ACHN (cell line): ENCODE measurements at regions not wholly inside any gene's neighbourhood (a gene's known extent, or its start where the extent isn't known, plus 50 kb on each side); places are given as distances from the start of the nearest gene placed in this dataset.

Experiments used
- DNase-seq: peaks from one replicate; pipeline ENCODE4 v3.0.0-alpha.2; 2015
- in situ Hi-C: cut with HindIII; loops from 2 replicates; pipeline ENCODE4 v1.10.0; 2017; ENCODE audit warnings: low sequenced_read_pairs, low pct_ligation_motif_present, low pct_unique_long_range_greater_than_20kb

DNA sequence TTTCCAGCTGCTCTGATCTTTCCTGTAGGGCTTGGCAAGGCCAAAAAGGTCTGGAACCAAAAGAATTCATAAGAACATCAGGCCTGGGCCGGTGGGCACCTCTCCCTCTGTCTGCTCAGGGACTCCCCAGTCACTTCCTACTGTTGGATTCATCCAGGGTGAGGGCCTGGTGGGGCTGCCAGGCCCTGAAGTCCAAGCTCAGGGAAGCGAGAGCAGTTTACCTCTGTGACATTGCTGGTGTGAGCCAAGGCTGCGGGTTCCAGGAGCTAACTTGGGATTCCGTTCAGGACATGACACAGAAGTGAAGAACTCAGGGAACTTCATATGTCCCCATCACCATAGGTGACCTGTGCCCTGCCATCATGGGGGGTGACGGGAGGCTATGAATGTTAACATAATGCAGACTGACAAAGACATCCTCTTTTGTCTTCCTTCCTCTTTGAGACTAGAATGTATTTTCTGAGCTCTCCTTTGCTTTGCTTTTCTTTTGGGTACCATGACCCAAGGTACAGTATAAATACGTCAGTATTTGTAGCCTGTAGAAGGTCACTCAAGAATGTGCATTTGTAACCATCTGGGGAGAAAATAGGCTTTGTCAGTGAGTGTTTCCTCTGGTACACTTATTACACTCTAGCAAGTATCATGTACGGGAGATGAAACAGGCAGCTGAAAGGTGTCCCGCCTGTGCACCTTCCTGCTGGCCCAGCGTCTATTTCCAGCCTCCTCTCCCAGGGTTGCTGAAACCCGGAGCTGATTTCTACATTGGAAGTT is 130.5 kb upstream of the SLC1A4 start:
- in situ Hi-C loops = no loop called here
- peak; percentile 10 for DNase-seq

DNA sequence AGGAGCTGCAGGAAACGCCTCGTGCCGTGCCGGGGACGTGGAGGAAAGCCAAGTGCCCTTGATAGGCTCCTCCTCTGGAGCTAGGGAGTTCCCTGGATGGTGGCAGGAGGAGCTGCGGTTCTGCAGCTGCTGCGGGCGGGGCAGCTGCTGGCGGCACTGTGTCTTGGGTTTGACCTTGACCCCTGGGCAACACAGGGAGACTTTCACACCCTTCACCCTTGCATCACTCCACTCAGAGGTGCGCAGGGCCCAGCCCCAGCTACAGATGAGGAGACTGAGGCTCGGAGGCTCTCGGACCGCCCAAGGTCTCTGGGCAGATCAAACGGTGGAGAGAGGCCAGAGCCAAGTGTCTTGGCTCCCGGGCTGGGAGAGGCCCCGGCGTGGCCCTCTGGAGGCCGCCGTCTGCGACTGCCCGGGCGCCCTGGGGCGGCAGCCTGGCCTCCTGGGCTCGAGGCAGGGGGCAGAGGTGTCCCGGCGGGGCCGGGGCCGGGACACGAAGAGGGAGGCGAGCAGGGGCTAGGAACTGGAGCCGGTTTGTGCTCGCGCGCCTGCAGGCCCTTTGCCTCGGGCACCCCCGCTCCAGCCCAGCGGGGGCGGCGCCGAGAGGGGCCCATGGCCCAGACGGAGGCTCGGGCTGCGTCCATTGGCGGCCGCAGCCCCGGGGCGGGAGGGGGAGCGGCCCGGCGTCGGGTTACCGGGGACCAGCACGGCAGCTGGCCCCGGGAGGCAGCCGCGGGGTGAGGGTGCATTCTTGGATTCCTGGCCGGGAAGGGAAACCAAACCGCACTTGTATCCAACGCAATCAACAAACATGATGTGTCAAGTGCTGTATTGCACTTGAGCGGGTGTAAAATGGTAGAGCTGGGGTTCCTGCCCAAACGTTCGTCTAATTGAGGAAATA is 129.6 kb upstream of the SLC1A4 start:
- in situ Hi-C loops = no loop called here
- DNase-seq = peak; percentile 95

GRCh38 chr2:64860276-64860885 is 128.8 kb upstream of the SLC1A4 start:
- in situ Hi-C loops = no loop called here

GRCh38 chr2:64860936-64861335 is 128.3 kb upstream of the SLC1A4 start:
- in situ Hi-C loops = no loop called here
- no peak for DNase-seq

More at GRCh38 chr2:64860276-64860885, 128.8 kb upstream of the SLC1A4 start:
- DNase-seq = no peak

DNA sequence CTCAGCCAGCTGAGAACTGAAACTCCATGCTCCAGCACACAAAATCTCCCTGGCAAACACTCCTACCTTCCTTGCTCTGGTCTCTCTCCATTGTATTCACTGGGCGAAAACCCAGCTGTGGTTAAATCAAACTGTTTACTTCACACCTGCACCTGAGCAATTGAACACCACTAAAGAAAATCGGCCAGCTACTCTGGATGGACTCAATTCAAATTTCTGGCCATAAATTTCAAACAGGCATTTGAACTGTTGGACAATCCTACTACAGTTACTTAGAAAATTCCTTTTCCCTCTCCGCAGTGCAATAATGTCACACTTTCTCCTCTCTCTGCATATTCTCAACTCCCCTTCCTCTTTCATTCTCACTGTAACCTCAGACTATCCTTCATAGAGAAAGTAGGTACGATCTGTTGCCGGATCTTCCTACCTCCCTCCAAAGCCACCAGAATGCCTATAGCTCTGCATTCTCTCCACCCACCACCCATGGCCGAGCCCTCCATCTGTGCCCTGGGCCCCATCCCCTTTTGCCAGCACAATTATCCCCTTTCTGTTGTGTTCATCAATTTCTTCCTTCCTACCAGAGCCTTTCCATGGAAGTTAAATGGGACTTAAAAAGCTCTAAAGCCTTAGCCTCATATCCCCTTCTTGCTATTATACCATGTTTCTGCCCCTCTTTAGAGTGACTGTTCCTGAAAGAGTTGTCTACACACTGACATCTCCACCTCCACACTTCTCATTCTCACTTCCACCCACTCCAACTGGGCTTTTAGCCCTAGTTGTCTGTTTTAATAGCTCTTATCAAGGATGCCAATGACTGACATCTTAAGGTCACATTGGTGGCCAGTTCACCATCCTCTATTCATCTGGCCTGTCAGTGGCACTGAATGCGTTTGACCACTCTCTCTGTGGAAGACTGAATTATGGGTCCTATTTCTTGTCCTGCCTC is 127.5 kb upstream of the SLC1A4 start:
- DNase-seq = no peak
- in situ Hi-C loops = no loop called here

DNA sequence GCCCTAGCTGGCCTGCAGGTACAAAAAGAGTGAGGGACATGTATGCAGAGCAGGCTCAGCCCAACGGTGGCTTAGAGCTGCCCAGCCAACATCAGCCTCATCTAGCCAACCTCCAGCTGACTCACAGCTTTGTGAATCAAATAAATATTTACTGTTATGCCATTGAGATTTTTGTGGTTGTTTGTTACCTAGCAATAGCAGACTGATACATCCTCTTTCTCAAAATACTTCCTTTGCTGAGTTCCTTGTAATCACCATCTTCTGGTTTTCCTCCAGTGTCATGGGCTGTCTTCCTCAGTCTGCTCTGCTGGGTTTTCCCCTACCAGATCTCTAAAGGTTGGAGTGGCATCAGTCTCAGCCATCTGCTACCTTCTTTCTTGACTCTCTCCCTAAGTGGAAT is 126.6 kb upstream of the SLC1A4 start:
- in situ Hi-C loops = no loop called here
- no peak for DNase-seq

DNA sequence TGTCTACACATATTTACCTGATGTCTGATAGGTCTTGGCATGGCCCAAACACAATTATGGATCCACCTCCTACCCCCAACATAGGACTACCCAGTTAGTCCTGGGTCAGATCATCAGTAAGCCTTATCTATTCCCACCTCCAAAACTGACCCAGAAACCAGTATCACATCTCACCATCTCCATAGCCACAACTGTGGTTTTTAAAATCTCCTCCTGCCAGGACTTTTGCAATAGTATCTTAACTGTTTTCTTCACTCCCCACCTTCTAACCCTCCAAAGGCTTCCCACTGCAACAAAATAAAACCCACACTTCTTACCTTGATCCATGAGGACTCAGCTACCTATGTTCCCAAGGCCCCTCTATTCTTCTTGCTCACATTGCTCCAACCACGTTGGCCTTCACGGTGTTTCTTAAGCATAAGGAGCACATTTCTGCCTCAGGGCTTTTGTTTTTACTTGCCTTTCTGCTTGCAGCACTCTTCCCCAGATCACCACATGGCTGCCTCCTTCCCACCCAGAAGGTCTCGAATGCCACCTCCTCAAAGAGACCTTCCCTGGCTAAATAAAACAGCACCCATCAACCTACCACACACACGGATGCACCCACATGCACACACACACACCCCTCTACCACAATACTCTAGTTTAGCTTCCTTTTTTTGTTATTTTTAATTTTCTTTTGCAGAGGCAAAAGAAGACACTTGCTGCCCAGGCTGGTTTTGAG is 125.9 kb upstream of the SLC1A4 start:
- in situ Hi-C loops = no loop called here
- no peak for DNase-seq

DNA sequence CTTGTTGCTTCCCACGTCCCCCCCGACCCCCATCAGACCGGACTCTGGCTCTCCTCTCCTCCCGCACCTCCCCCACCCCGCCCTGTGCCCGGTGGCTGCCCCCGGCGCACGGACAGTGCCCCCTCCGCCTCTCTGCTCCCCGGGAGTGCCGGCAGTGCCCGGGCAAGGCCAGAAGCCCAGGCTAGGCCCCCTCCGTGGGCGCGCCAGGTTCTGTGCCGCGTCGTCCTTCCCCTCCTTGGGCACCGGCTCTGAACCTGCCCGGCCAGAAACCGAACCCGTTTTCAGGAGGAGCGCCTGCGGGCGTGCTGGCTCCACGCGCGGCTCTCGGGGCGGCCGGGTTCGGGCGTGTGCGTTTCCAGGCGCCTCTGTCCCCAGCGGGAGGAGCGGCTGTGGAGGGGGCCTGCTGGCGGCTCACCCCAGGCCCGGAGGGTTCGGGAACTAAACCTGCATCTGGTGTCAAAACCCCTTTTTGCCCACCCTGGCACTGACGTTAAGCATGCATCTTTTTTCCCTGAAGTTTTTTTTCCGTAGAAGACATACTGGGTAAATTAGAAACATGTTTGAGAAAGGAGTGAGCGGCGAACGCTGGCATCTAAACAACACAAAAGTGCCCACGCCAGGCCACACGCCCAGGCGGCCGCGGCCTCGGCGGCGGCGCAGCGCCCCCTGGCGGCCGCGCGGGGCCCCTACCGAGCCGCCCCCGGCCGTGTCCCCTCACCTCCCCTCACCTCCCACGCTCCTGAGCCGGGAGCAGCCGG is 123.9 kb upstream of the SLC1A4 start:
- in situ Hi-C loops = no loop called here
- peak; percentile 73 for DNase-seq

- DNase-seq = no peak
- in situ Hi-C loops = no loop called here
These were observed 123.3 kb upstream of the SLC1A4 start for GRCh38 chr2:64865831-64866345.

DNA sequence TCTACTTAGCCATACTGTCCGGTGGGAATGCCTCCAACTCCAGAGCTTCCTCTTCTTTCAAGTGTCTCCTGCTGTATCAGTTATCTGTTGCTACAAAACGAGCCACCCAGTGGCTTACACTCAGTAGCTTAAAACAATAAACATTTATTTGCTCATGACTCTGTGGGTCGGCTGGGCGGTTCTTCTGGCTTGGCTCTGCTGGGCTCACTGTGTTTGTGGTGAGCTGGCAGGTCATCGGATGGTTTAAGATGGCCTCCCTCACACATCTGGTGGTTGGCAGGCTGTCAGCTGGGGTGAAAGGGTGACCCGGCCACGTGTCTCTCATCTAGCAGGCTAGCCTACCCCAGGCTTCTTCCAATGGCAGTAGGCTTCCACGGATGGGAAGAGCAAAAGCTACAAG is 122.4 kb upstream of the SLC1A4 start:
- DNase-seq = peak; percentile 34
- in situ Hi-C loops = no loop called here

DNA sequence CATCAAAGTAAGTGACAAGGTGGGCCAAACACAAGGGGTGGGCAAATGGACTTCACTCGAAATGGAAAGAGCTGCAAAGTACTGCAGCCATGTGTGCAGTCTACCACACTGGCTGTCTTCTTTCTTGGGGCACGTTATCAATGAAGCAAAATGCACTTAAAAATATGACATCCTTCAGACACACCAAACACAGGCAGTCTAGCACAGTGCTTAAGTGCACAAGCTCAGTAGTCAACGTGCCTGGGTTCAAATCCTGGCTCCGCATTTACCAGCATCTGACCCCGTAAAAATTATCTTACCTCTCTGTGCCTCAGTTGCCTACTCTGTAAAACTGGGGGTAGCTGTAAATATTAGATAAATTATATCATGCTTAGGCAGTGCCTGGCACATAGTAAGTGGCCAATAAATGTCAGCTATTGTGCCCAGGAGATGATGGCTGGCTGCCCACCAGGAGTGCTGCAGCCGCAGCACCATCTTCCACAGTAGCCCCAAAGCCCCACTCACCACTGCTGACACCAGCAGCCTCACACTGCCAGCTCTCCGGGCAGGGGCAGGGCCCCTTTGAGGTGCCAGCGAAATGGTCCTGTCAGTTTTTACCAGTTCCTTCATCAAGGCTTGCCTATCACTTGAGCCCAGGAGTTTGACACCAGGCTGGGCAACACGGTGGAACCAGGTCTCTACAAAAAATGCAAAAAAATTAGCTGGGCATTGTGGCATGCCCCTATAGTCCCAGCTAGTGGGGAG is 121.8 kb upstream of the SLC1A4 start:
- no peak for DNase-seq
- in situ Hi-C loops = no loop called here

DNA sequence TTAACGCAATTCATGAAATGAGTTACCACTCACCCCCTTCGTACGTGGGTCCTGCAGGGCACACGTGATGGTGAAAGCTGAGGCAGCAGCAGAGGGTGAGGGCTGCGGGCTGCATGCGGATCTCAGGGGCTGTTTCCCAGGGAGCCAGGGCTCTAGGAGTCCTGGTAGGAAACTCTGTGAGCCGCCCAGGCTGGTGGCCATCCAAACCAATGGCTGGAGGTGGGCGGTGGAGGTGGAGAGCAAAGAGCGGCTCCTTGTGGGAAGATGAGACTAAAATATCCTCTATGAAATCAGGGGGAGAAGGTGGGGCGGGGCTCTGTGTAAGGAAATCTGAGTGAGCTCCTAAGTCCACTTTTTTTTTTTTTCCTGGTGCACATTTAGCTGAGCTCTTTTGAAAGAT is 120.1 kb upstream of the SLC1A4 start:
- no peak for DNase-seq
- in situ Hi-C loops = no loop called here

DNA sequence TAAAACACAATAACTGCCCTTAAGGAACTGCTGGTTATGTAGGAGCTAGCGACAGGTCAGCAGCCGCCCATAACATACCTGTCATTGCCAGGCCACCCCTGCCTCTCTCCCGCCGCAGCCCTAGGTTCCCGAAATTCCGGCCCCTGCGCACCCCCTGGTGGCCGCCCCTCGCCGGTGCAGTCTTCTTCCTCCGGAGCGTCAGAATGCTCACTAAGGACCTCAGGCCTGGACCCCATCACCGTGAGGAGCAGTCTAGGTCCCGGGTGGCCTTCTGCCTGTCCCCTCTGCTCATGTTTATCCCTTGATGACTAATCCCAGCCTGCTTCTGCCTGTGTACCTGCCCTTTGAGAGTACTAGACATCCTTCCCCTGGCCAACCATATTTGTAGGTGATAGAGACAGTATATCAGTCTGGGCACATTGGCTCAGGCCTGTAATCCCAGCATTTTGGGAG is 115.7 kb upstream of the SLC1A4 start:
- peak; percentile 69 for DNase-seq
- in situ Hi-C loops = no loop called here

DNA sequence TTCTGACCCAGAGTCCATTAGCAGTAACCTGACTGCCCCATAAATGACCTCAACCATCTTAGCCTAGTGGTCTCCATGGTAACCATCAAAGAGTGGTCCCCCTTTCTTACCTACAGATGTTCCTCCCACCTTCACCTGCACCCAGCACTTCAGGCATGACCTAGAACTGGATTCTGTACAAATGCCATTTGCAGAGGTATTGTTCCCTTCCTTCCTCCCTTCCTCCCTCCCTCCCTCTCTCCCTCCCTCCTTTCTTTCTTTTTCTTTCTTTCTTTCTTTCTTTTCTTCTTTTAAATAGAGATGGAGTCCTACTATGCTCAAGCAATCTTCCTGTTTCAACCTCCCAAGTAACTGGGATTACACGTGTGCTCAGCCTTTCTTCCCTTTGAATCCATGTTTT is 114.6 kb upstream of the SLC1A4 start:
- in situ Hi-C loops = no loop called here
- DNase-seq = no peak

- in situ Hi-C loops = no loop called here
- DNase-seq = no peak
These were observed 113.8 kb upstream of the SLC1A4 start for GRCh38 chr2:64875368-64875767.

DNA sequence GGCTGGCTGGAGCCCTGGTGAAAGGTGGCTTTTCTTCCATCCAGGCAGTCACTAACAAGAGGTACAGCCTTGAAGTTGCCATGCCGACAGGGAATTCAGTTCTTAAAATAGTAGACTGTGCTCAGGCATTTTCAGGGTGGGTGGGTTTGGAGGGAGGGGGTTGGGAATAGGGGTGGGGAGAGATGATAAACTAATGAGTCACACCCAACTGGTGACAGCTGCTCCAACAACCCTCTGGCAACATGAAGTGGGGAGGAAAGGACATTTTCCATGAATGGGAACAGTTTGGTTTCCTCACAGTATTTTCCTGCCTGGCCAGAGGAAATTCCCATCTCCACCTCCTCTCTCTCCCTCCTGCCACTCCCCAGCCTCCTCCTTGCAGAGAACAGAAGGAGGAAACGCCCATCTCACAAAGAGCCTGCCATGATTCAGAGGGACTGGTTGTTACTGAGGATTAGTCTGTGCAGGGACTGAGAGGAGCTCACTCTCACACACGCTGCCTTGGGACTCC is 113.0 kb upstream of the SLC1A4 start:
- in situ Hi-C loops = no loop called here
- DNase-seq = peak; percentile 71
